ENCODE measurements at regions not wholly inside any gene's neighbourhood (a gene's known extent, or its start where the extent isn't known, plus 50 kb on each side); places are given as distances from the start of the nearest gene placed in this dataset.

- TF ChIP-seq SIRT6 (IDR thresholded peaks at IDR 0.05; ENCODE audit: low read depth, low read length) (no peak), KDM2B (CRISPR knock-in tag; IDR thresholded peaks at IDR 0.05) (no peak)
Measured at GRCh38 chr5:82925061-82925411, 152.2 kb downstream of the TMEM167A start (continued).

DNA sequence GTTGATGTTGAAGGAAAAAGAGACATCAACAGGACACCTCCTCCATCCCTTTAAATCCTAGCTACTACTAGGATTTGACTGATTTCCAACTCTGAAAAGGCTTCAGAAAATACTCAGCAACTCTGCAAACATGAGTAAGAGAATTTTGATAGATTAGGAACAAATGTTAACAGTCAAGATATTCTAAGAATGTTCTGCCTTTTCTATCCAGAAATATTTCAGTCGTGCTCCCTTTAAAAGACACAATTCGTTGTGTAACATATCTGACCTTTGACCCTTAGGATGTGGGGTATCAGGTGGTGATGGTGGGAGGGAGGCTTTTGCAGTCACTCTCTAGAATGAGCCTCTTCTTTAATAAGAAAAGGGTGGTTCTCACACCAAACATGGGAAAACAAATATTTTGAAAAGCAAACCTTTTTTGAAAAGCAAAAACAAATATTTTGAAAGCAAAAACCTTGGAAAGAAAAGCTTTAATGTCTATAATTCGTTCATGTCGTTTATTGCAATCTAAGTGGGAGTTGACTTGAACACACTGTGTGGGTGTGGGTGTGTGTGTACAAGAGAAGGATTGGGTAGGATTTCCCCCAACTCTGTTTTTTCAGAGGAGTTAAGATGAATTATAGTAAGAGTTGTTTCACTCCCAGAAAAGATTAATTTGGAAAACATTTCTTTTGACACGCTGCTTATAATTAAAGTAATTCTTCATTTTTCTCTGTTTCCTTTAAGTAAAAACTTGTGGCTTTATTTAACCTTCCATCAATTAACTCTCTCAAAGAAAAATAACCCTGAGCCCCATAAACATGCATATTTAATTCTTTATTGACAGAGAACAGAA is 152.8 kb downstream of the TMEM167A start:
- in situ Hi-C loops (cut with MboI) (no loop called here), intact Hi-C loops (cut with micrococcal nuclease) (no loop called here)
- BruUV-seq (replicated peaks) = no TSS peak
- WGBS (ENCODE audit: insufficient coverage, low coverage, missing lambda C conversion rate) = 1% methylated on average over 5 of the region's 5 CpGs
- ChIA-PET CTCF (ENCODE audit: low intra/inter-chr PET ratio) (no interaction called here), POLR2A (no interaction called here)
- ATAC-seq (no peak), DNase-seq (ENCODE audit: extremely low read depth in 1 of 4, low spot score in 3 of 4) (no peak), FAIRE-seq (no peak)
- peaks cover 0 to 5% of the 10 kb centered on the region in 2 experiments; a peak in 1 of 5 replicates for H3K27me3 ChIP-seq (ENCODE audit: control insufficient read depth in 2 of 2, insufficient read depth in 2 of 2, low read length in 2 of 2)
- no peaks in the 10 kb centered on the region for H4K20me1 ChIP-seq (replicated peaks; ENCODE audit: control insufficient read depth, insufficient read depth, low read length)
- H3K4me1 ChIP-seq (replicated peaks in 1 of 2; ENCODE audit: control insufficient read depth in 2 of 2, insufficient read depth in 2 of 2, low read length in 2 of 2) = no peaks in the 10 kb centered on the region
- H3K9me3 ChIP-seq (replicated peaks; ENCODE audit: control insufficient read depth, insufficient read depth, low read depth, low read length) = no peaks in the 10 kb centered on the region
- H3K4me2 ChIP-seq (ENCODE audit: insufficient read depth, low read length) = no peak overlapping the region
- no peak overlapping the region for H3K4me3 ChIP-seq
- no peak overlapping the region for H2AFZ ChIP-seq (ENCODE audit: low read depth, low read length)
- H3K9me1 ChIP-seq (ENCODE audit: control insufficient read depth, insufficient read depth, low read length) = no peaks in the 10 kb centered on the region
- H3K36me3 ChIP-seq (ENCODE audit: control insufficient read depth, insufficient read depth, low read length) = no peaks in the 10 kb centered on the region
- TF ChIP-seq ATF1 (CRISPR knock-in tag; IDR thresholded peaks at IDR 0.05) (no peak), ATF1 (tag; IDR thresholded peaks at IDR 0.05) (no peak), ZNF124 (CRISPR knock-in tag; IDR thresholded peaks at IDR 0.05) (no peak), ZNF184 (CRISPR knock-in tag; IDR thresholded peaks at IDR 0.05) (no peak), NELFE (IDR thresholded peaks at IDR 0.05; ENCODE audit: insufficient read depth, insufficient read length) (no peak), FOXK1 (CRISPR knock-in tag; IDR thresholded peaks at IDR 0.05; ENCODE audit: borderline replicate concordance) (no peak), ZNF324 (CRISPR knock-in tag; IDR thresholded peaks at IDR 0.05) (no peak), ZNF277 (CRISPR knock-in tag; IDR thresholded peaks at IDR 0.05; ENCODE audit: borderline replicate concordance) (no peak), BRD4 (IDR thresholded peaks at IDR 0.05) (no peak)
- TF ChIP-seq, protein P1, sequence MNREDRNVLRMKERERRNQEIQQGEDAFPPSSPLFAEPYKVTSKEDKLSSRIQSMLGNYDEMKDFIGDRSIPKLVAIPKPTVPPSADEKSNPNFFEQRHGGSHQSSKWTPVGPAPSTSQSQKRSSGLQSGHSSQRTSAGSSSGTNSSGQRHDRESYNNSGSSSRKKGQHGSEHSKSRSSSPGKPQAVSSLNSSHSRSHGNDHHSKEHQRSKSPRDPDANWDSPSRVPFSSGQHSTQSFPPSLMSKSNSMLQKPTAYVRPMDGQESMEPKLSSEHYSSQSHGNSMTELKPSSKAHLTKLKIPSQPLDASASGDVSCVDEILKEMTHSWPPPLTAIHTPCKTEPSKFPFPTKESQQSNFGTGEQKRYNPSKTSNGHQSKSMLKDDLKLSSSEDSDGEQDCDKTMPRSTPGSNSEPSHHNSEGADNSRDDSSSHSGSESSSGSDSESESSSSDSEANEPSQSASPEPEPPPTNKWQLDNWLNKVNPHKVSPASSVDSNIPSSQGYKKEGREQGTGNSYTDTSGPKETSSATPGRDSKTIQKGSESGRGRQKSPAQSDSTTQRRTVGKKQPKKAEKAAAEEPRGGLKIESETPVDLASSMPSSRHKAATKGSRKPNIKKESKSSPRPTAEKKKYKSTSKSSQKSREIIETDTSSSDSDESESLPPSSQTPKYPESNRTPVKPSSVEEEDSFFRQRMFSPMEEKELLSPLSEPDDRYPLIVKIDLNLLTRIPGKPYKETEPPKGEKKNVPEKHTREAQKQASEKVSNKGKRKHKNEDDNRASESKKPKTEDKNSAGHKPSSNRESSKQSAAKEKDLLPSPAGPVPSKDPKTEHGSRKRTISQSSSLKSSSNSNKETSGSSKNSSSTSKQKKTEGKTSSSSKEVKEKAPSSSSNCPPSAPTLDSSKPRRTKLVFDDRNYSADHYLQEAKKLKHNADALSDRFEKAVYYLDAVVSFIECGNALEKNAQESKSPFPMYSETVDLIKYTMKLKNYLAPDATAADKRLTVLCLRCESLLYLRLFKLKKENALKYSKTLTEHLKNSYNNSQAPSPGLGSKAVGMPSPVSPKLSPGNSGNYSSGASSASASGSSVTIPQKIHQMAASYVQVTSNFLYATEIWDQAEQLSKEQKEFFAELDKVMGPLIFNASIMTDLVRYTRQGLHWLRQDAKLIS (CRISPR knock-in tag; IDR thresholded peaks at IDR 0.05) = no peak
- no peak overlapping the region for H3K9ac ChIP-seq (ENCODE audit: insufficient read depth in 1 of 2, low read depth in 2 of 2, low read length in 2 of 2)
- H3K79me2 ChIP-seq (ENCODE audit: control insufficient read depth, insufficient read depth, low read length) = no peaks in the 10 kb centered on the region
- H3K27ac ChIP-seq (ENCODE audit: extremely low read depth, low read depth, low read length) = no peak overlapping the region
